ENCODE measurements at regions not wholly inside any gene's neighbourhood (a gene's known extent, or its start where the extent isn't known, plus 50 kb on each side); places are given as distances from the start of the nearest gene placed in this dataset.

DNA sequence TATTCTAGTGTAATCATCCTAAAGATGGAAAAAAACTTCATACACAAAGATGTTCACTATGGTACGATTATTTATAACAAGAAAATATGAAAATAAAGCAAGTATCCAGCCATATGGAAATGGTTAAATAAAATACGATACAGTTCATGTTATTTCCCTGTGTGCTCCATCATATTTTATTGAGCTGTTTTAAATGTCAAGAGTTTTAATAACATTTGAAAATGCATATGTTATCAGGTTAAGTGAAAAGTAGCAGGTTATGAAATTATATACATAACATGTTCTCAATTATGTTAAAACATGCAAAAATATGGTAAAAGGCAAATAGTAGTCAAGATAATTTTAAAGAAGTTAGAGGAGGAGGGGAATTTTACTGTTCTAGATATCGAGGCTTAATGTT, 192.0 kb downstream of the HNRNPD start:
- TF ChIP-seq, protein P1, sequence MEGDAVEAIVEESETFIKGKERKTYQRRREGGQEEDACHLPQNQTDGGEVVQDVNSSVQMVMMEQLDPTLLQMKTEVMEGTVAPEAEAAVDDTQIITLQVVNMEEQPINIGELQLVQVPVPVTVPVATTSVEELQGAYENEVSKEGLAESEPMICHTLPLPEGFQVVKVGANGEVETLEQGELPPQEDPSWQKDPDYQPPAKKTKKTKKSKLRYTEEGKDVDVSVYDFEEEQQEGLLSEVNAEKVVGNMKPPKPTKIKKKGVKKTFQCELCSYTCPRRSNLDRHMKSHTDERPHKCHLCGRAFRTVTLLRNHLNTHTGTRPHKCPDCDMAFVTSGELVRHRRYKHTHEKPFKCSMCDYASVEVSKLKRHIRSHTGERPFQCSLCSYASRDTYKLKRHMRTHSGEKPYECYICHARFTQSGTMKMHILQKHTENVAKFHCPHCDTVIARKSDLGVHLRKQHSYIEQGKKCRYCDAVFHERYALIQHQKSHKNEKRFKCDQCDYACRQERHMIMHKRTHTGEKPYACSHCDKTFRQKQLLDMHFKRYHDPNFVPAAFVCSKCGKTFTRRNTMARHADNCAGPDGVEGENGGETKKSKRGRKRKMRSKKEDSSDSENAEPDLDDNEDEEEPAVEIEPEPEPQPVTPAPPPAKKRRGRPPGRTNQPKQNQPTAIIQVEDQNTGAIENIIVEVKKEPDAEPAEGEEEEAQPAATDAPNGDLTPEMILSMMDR (IDR thresholded peaks at IDR 0.05; ENCODE audit: low read depth, low read length), result no peak
- H3K9me3 ChIP-seq (ENCODE audit: control insufficient read depth, insufficient read depth, low read length), result no peaks in the 10 kb centered on the region
- ChIA-PET CTCF (interaction anchor here (0.6 kb wide), 1 partner anchor 624 kb away, joined by 4 read pairs; no protein-coding TSS in a partner anchor), POLR2A (no interaction called here)
- no peak for DNase-seq (ENCODE audit: low read depth, low spot score)
- H3K27ac ChIP-seq (ENCODE audit: low read depth, low read length), result no peak overlapping the region
- H3K4me3 ChIP-seq (ENCODE audit: low read depth, low read length), result no peak overlapping the region
- H3K27me3 ChIP-seq (ENCODE audit: control insufficient read depth, insufficient read depth, low read length), result no peaks in the 10 kb centered on the region

GRCh38 chr4:82172186-82172585, 201.6 kb downstream of the HNRNPD start:
- H3K4me3 ChIP-seq (ENCODE audit: low read depth, low read length), result no peak overlapping the region
- TF ChIP-seq, protein P1 (IDR thresholded peaks at IDR 0.05; ENCODE audit: low read depth, low read length), result no peak
- no peaks in the 10 kb centered on the region for H3K9me3 ChIP-seq (ENCODE audit: control insufficient read depth, insufficient read depth, low read length)
- H3K27me3 ChIP-seq (ENCODE audit: control insufficient read depth, insufficient read depth, low read length), result no peaks in the 10 kb centered on the region
- DNase-seq (ENCODE audit: low read depth, low spot score), result no peak
- POLR2A ChIA-PET, result no interaction called here
- H3K27ac ChIP-seq (ENCODE audit: low read depth, low read length), result no peak overlapping the region
- CTCF ChIA-PET, result no interaction called here

- Histone ChIP-seq H3K4me3 (ENCODE audit: low read depth, low read length) (no peak overlapping the region), H3K27ac (ENCODE audit: low read depth, low read length) (no peak overlapping the region), H3K27me3 (ENCODE audit: control insufficient read depth, insufficient read depth, low read length) (no peaks in the 10 kb centered on the region), H3K9me3 (ENCODE audit: control insufficient read depth, insufficient read depth, low read length) (no peaks in the 10 kb centered on the region)
- POLR2A ChIA-PET, result no interaction called here
- no peak for DNase-seq (ENCODE audit: low read depth, low spot score)
- CTCF ChIA-PET, result no interaction called here
- TF ChIP-seq, protein P1 (IDR thresholded peaks at IDR 0.05; ENCODE audit: low read depth, low read length), result no peak
Measured at GRCh38 chr4:82171531-82172155, 202.1 kb downstream of the HNRNPD start.

GRCh38 chr4:82149750-82150149, 224.0 kb downstream of the HNRNPD start:
- no peak overlapping the region for H3K4me3 ChIP-seq (ENCODE audit: low read depth, low read length)
- H3K27me3 ChIP-seq (ENCODE audit: control insufficient read depth, insufficient read depth, low read length), result no peaks in the 10 kb centered on the region
- ChIA-PET CTCF (no interaction called here), POLR2A (no interaction called here)
- H3K9me3 ChIP-seq (ENCODE audit: control insufficient read depth, insufficient read depth, low read length), result no peaks in the 10 kb centered on the region
- H3K27ac ChIP-seq (ENCODE audit: low read depth, low read length), result no peak overlapping the region
- TF ChIP-seq, protein P1 (IDR thresholded peaks at IDR 0.05; ENCODE audit: low read depth, low read length), result no peak
- DNase-seq (ENCODE audit: low read depth, low spot score), result no peak

- CTCF ChIA-PET, result no interaction called here
- DNase-seq (ENCODE audit: low read depth, low spot score), result no peak
- Histone ChIP-seq H3K4me3 (ENCODE audit: low read depth, low read length) (no peak overlapping the region), H3K27me3 (ENCODE audit: control insufficient read depth, insufficient read depth, low read length) (no peaks in the 10 kb centered on the region), H3K27ac (ENCODE audit: low read depth, low read length) (no peak overlapping the region), H3K9me3 (ENCODE audit: control insufficient read depth, insufficient read depth, low read length) (no peaks in the 10 kb centered on the region)
- TF ChIP-seq, protein P1 (IDR thresholded peaks at IDR 0.05; ENCODE audit: low read depth, low read length), result no peak
- POLR2A ChIA-PET, result no interaction called here
Measured at GRCh38 chr4:82145850-82146249, 227.9 kb downstream of the HNRNPD start.
